GM03348 (cell line): ENCODE measurements at regions not wholly inside any gene's neighbourhood (a gene's known extent, or its start where the extent isn't known, plus 50 kb on each side); places are given as distances from the start of the nearest gene placed in this dataset.

Experiments
- DNase-seq: peaks from one replicate; pipeline ENCODE4 v3.0.0; 2012; ENCODE audit warnings: low spot score

DNA sequence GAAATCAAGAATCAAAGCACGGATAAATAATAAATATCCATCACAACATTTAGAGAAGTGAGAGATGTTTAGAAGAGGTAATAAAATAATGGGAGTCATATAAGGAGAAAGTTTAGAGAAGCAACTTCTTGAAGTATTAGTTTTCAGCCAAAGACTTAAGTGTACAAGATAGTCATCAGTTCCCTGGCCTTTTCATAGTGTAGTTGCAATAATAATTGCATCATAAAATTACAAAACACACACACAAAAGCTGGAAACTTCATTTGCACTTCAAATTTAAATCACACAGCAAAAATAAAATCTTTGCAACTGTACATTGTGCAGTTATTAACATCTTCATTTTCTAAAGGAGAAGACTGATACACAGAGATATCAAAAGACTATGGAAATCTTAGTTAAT lies 319.1 kb upstream of the RGMB start:
- DNase-seq, result peak; percentile 13

DNA sequence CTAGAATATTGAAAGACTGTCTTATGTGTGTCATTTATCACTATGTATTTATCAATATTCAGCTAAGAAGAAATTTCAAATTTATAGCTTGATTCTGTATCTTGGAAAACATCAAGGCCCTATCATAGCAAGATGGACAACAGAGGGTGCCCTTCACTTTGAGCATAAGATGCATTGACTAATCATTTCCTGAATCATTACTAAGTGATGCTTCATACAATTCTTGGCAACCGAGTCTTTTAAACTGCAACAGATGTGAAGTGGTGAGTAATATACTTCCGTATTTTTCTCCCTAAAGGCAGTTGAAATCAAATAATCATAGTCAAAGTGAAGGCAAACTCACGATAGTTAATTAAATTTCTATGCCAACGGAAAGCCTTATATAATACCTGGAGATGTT lies 318.6 kb upstream of the RGMB start:
- DNase-seq, result peak; percentile 75

DNA sequence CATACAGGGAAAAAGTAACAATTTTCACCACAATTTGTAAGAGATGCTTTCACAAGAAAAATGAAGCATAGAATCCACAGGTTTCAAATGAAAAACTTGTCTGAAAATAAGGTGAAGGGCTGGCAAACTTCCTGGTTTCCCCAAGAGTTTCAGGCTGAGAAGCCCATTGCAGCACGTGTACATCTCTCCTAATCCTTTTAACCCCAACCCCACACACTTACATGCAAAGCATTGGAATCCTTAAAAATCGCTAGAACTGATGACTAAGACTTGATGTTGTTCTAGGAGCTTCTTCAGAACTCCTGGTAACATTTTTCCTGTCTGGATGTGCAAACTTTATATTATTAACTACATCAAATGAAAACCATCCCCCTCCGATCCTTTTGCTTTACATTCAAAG lies 317.8 kb upstream of the RGMB start:
- peak; percentile 47 for DNase-seq

DNA sequence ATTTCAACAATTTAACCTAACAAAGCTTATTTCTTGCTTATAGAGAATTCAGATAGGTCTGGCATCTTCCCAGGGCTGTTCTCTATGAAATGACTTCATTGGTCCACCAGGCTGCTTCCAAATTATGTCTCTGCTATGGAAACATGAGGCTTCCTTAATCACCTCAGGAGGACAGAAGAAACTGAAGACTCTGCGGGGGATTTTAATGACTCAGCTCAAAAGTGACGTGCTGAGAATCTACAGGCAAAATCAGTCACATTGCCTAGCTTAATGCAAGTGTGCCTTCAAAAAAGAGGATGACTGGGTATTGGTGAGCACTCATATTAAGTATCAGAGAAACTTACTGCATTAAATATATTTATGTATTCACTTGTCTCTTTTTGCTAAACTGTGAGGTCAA lies 315.5 kb upstream of the RGMB start:
- DNase-seq, result peak; percentile 20

DNA sequence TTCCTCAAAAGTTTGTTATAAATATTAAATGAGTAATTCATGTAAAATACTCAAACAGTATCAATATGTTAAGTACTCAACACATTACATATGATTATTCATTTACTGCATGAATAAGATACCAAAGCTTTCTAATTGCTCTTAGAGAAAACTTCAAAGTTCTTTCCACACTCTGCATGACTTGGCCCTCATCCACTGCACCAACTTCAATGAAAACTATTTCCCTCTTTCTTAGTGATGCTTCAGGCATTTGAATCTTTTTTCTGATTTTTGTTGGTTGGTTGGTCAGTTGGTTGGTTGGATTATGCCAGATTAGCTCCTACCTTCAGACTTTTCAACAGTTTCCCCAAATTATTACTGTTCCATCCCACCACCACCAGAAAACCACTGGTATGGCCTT lies 314.7 kb upstream of the RGMB start:
- no peak for DNase-seq

DNA sequence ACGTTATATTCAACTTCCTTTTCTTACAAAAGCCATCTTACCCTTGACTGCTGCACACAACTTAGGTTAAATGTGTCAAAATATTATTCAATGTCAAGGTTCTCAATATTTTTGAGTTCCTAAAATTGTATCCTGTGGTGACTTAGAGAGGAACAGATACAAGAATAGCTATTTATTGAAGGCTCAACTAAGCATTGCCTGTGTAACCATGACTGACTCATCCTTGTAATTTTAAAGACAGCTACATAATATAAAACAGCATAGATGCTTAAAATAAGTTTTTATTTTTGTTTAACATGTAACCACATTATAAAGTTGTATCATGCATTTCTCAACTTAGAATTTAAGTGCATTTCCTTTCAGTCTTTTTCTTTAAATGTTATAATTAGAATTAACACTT lies 312.9 kb upstream of the RGMB start:
- DNase-seq, result no peak

DNA sequence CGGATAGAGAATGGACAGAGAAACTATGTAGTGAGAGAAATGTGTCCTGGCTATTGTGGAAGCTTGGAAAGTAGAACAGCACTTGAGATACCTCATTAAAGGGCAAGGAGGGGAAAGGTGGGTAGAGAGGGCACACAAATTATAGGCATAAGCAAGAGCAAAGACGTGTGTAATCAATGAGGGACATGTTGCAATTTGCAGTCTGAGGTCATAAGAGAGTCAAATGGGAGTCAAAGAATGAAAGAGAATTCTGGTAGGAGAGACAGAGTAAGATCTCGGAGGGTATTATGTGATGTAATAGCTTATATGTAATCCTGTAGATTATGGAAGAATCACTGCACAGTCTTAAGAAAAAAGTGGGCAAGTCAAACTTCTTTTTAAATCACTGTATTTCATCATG lies 312.0 kb upstream of the RGMB start:
- no peak for DNase-seq

DNA sequence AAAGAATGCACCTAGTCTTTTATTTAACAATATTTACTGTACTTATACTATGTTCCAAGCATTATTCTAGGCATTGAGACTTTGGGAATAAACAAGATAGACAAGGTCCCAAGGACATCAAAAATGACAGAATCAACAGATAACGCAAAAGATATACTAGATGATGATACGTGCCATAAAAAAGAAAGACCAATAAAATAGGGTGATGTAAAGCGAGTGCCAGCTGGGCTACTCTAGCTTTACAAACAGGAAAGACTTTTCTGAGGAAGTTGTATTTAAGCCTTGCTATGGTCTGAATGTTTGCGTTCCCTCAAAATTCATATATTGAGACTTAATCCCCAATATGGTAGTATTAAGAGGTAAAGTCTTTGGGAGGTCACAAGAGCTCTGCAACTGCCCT lies 310.2 kb upstream of the RGMB start:
- DNase-seq, result no peak

DNA sequence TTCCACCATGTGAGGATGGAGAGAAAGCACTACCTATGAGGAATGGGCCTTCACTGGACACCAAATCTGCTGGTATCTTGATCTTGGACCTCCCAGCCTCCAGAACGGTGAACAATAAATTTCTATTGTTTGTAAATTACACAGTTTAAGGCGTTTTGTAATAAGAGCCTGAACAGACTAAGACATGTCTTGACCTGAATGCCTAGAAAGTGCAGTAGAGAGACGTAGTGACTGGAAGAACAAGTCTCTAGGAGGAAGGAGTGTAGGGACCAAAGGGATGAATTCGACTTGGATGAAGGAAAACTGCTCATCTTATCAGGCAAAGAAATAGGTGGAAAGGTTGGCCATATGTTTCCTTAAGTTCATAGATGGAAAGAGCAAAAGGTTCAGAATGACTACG lies 309.8 kb upstream of the RGMB start:
- no peak for DNase-seq

DNA sequence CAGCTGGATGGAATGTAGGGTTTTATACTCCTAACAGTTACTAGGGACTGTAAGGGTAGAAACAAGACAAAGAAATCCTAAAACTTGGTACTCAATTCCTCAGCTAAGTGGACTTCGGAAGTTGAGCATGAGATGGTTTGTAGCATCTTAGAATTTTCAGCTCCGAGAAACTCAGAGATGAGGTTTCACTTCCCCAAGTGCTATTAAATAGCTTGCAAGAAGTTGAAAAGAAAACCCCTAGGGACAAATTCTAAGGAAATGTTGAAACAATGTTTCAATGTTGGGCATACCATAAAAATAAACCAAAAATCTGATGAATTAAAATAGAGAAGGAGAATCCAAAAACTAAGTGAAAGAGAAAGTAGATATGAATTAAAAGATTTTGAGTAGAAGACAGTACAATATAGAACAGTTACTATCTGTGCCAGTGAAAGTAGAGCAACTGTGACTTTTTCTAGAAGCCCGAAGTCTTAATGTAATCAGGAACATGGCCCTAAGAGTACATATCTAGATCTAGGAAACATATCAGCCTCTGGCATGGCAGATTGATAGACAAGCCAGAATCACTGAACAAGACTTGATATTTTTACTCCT lies 308.6 kb upstream of the RGMB start:
- DNase-seq, result no peak

DNA sequence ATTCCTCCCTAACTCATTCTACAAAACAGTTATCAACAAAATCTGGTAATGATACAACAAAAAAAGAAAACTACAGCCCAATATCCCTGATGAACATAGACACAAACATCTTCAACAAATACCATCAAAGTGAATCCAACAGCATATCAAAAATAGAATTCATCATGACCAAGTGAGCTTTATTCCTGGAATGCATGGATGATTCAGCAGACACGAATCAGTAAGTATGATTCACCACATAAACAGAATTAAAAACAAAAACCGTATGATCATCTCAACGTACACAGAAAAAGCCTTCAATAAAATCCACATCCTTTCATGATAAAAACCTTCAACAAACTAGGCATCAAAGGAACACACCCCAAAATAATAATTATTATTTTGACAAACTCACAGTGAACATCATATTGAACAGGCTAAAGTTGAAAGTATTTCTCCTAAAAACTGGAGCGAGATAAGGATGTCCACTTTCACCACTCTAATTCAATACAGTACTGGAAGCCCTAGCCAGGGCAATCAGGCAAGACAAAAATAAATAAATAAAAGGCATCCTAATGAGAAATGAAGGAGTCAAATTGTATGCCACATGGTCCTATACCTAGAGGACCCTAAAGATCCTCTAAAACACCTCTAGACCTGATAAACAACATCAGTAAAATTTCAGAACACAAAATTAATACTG lies 305.1 kb upstream of the RGMB start:
- peak; percentile 45 for DNase-seq

DNA sequence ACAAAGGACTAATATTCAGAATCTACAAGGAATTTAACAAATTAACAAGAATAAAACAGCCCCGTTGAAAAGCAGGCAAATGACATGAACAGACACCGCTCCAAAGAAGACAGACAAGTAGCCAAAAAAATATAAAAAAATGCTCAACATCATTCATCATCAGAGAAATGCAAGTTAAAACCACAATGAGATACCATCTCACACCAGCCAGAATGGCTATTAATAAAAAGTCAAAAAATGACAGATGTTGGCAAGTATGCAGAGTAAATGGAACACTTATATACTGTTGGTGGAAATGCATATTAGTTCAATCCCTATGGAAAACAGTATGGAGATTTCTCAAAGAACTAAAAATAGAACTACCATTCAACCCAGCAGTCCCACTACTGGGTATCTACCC lies 302.7 kb upstream of the RGMB start:
- no peak for DNase-seq

DNA sequence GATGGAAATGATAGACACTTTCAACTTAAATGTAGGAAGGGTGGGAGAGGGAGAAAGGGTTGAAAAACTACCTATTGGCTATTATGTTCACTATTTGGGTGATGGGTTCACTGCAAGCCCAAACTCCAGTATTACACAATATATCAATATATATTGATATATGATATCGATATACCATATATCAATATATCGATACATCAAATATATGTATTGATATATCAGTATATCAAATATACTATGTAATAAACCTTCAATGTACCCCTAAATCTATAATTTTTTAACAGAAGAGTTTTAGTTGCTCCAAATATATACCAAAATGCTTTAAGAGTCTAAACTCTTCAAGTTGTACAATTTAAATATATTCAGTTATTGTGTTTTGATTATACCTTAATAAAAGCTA lies 302.0 kb upstream of the RGMB start:
- DNase-seq, result no peak

DNA sequence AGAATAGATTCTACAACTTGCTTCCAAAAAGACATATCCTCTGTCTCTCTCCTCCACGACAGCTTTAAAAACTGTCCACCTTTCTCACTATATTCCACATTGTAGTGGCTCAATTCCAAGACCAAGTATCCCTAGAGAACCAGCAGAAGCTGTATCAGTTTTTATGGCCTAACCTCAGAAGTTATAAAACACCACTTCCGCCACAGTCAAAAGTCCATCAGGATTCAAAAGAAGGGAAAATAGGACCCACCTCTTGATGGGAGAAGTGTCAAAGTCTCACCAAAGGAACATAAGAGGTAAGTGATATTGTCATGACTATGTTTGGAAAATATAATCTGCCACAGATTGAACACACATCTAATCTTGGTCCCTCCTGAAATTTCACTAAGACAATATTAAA lies 299.2 kb upstream of the RGMB start:
- no peak for DNase-seq

DNA sequence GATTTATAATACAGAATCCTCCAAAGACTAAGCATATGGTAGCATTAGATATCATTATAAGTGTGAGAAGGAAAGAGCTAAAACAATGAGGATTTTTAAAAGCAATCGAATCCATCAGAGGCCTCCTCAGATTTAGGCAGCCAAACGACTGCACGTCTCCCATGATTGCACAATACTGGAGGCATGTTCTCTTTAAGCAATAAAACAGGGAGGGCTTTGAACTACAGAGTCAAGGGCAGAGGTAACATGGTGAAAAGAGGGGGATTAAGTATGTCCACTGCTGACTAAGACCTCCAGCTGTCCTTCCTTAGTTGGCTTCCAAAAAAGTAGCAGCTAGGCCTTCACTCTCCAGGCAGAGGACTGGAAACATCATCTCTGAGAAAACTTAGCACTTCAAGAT lies 298.7 kb upstream of the RGMB start:
- no peak for DNase-seq

DNA sequence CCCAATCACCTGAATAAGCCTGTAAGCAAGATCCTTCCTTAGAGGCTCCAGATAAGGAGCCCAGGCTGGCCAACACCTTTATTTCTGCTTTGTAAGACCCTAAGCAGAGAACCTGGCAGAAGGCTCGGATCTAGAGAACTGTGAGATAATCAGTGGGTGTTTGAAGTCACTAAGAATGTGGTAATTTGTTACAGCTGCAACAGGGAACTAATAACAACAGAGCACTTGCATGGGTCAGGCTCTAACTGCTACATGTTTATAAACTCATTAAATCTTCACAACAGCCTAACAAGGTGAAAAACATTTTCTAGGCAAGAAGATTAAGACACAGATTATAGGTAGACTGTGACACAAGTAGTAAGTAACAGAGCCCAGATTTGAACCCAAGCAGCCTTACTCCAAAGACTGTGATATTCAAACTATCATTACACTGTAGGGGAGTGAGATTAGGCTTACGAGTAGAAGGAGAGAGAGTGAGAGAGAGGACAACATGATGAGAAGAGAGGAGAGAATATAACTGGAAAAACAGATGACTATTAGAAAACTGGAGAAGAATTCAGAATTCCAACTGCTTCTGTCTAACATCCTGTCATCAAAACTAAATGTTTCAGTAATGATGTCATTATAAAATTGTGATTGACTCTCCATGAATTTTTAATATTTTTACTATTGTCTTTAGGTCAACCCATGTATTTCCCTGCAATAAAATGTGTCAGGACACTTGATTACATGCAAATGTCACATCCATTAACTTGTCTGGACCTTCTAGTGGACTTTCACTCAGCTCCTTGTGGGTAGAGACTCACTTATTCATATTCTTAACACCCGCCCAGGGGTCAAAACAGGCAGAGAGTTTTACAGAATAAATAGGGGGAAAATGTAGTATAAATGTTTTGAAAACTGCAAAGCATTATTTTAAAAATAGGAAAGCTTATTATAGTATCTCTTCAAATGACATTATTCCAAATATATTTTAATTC lies 290.9 kb upstream of the RGMB start:
- no peak for DNase-seq

DNA sequence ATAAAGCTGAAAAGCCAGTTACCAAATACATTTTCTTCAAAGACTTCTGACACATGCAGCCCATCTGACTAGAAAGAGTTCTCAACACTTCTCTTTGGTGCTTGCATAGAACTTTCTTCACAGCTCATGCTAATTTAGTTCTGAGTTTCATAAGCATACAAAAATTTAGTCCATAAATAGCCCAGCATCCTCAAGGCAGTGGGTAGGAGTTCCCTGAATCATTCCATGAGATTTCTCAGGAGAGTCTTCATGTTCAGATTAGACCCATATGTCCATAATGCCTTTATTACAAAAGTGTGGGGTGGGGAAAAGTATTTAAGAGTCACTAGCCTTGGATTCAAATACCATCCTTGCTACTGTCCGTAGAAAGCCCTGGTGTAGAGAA lies 290.2 kb upstream of the RGMB start:
- peak; percentile 81 for DNase-seq

DNA sequence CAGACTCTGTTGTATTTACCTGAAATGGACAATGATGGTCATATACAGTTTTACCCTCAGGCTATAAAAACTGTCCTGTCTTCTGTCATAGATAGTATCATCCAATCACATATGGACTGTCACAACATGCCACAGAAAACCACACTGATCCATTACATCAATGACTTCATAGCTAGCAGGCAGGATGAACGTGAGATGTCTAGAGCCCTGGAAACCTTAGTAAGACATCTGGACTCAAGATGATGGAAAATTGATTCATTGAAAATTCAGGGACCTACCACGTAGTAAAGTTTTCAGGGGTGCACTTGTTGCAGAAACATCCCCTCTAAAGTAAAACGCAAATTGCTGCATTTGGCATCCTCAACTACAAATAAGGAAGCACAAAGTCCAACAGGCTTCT lies 284.4 kb upstream of the RGMB start:
- no peak for DNase-seq

DNA sequence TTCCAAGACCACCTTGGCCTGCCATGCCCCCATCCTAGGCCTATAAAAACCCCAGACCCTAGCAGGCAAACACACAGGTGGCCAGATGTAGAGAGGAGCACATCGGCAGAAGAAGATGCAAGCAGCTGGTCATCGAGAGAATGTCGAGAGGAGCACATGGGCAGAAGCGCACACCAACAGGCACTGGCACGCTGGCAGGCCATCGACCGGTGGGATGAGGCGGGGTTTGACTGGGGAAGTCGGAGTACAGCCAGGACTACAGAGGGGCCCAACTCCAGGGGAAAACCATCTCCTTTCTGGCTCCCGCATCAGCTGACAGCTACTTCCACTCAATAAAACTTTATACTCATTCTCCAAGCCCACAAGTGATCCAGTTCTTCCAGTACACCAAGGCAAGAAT lies 283.1 kb upstream of the RGMB start:
- no peak for DNase-seq

DNA sequence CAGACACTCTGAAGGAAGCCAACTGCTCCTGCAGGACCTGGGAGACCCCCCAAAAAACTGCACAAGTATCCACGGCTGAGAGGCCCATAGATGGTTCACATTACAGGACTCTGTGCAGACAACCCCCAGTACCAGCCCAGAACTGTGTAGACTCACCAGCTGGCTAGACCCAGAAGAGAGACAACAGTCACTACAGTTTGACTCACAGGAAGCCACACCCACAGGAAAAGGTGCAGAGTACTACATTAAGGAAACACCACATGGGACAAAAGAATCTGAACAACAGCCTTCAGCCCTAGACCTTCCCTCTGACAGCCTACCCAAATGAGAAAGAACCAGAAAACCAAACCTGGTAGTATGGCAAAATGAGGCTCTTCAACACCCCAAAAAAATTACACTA lies 281.2 kb upstream of the RGMB start:
- no peak for DNase-seq

DNA sequence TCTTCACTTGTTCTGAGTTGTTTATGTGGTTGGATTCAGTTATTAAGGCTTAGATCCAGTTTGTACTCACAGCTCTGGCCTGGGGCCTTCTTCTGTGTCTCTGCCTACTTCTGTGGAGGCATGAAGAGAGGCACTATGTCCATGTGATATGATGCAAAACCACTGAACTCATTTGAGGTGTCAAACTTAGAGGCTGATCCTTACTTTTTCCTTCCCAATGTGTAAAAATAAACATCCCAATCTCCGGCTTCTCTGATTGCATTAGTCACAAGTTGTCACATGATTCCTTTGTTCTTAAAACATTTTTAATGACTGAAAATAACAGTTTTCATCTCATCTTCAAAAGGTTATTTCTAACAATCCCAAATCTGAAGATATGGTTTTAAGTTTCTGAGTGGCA lies 276.0 kb upstream of the RGMB start:
- no peak for DNase-seq

DNA sequence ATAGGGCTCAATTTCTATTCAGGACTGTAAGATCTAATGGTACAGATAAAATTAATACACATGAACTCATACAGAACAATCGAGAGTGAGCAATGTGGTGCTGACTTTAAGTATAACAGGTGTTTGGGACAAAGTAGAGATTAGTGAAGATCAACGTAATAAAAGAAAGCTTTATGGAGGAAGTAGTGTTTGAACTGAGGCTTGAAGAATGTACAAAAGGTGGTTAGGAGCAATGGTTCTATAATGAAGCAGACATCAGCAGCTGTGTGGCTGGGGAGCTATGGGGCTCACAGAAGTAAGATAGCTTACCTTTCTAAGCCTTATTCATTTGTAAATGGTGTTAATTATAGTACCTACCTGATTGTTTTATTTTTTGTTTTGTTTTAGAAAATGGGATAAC lies 275.4 kb upstream of the RGMB start:
- DNase-seq, result no peak

DNA sequence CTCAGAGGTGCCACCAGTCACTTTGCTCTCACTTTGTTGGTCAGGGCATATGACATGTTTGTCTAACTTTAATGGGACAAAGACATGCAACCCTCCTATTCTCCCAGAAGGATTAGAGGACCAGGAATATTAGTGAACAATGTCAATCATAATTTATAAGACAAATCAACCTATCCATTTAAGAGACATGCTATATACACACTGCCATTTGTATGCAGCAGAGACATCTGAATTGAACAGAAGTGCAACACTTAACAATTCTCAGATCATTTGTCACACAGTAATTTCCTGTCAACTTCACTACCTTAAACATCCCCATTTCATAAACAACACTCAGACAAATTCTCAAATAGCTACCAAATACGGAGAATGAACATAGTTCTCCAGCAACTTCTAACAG lies 273.6 kb upstream of the RGMB start:
- DNase-seq, result no peak
